ENCODE measurements at regions not wholly inside any gene's neighbourhood (a gene's known extent, or its start where the extent isn't known, plus 50 kb on each side); places are given as distances from the start of the nearest gene placed in this dataset.

DNA sequence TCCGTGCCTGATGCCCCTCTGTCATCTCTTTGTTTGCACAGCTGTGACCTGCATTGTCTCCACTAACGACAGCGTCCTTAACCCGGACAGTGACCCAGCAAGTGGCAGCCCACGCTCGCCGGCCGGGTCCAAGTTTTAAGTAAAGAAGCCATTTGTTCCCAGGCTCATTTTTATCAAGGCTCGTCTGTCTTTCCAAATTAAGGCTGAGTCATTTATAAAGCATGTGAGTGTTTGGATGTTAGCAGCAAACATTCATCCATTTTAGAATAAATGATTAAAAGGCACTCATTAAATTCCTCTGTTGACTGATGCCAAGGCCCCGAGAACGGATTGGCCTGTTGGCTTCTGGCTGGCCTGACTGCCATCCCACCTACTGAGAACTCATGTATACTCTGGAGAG, 514.5 kb downstream of the NPHP4 start:
- DNase-seq, result no peak
- Histone ChIP-seq H3K4me3 (ENCODE audit: low read length in 3 of 3) (no peak overlapping the region), H3K36me3 (ENCODE audit: control insufficient read depth in 2 of 3, insufficient read depth in 3 of 3, low read length in 3 of 3) (no peaks in the 10 kb centered on the region), H3K27me3 (ENCODE audit: control insufficient read depth, insufficient read depth, low read length) (no peaks in the 10 kb centered on the region), H3K9me3 (ENCODE audit: control insufficient read depth in 2 of 3, insufficient read depth in 1 of 3, low read length in 3 of 3) (no peaks in the 10 kb centered on the region), H3K9ac (ENCODE audit: low read length in 3 of 3) (no peak overlapping the region), H3K27ac (ENCODE audit: low read depth in 2 of 2, low read length in 2 of 2) (no peak overlapping the region), H3K4me1 (ENCODE audit: control insufficient read depth in 2 of 3, insufficient read depth in 2 of 3, low read depth in 1 of 3, low read length in 3 of 3) (no peaks in the 10 kb centered on the region)
- TF ChIP-seq, protein P1, sequence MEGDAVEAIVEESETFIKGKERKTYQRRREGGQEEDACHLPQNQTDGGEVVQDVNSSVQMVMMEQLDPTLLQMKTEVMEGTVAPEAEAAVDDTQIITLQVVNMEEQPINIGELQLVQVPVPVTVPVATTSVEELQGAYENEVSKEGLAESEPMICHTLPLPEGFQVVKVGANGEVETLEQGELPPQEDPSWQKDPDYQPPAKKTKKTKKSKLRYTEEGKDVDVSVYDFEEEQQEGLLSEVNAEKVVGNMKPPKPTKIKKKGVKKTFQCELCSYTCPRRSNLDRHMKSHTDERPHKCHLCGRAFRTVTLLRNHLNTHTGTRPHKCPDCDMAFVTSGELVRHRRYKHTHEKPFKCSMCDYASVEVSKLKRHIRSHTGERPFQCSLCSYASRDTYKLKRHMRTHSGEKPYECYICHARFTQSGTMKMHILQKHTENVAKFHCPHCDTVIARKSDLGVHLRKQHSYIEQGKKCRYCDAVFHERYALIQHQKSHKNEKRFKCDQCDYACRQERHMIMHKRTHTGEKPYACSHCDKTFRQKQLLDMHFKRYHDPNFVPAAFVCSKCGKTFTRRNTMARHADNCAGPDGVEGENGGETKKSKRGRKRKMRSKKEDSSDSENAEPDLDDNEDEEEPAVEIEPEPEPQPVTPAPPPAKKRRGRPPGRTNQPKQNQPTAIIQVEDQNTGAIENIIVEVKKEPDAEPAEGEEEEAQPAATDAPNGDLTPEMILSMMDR (IDR thresholded peaks at IDR 0.05; ENCODE audit: borderline replicate concordance, extremely low read depth, insufficient read depth), result no peak
- FAIRE-seq, result no peak
- intact Hi-C loops (cut with DNase I), result no loop called here

DNA sequence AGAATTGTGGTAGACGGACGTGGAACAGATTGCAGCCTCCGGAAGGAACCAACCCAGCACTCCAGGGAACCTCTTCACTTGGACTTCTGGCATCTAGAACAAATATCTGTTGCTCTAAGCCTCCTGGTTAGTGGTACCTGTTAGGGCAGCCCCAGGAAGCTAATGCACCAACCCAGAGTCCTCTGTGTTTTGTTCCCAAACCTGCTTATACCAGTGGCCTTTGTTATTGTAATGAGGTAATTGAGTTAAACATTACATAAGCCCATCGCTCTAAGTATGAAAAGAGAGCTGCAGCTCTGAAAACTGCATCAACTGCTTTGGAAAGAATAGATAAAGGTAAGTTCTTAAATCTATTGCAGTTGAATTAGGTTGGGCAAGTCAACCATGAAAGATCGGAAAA, 516.7 kb downstream of the NPHP4 start:
- Histone ChIP-seq H3K9ac (ENCODE audit: low read length in 3 of 3) (no peak overlapping the region), H3K4me1 (ENCODE audit: control insufficient read depth in 2 of 3, insufficient read depth in 2 of 3, low read depth in 1 of 3, low read length in 3 of 3) (no peaks in the 10 kb centered on the region), H3K27ac (ENCODE audit: low read depth in 2 of 2, low read length in 2 of 2) (no peak overlapping the region), H3K9me3 (ENCODE audit: control insufficient read depth in 2 of 3, insufficient read depth in 1 of 3, low read length in 3 of 3) (no peaks in the 10 kb centered on the region), H3K36me3 (ENCODE audit: control insufficient read depth in 2 of 3, insufficient read depth in 3 of 3, low read length in 3 of 3) (no peaks in the 10 kb centered on the region), H3K4me3 (ENCODE audit: low read length in 3 of 3) (no peak overlapping the region), H3K27me3 (ENCODE audit: control insufficient read depth, insufficient read depth, low read length) (no peaks in the 10 kb centered on the region)
- no peak for FAIRE-seq
- DNase-seq, result peak in 2 of 5 donors; percentile 49 to 66
- intact Hi-C loops (cut with DNase I), result no loop called here
- TF ChIP-seq, protein P1 (IDR thresholded peaks at IDR 0.05; ENCODE audit: borderline replicate concordance, extremely low read depth, insufficient read depth), result no peak

GRCh38 chr1:5473268-5473667, 519.0 kb downstream of the NPHP4 start:
- FAIRE-seq (no peak), DNase-seq (no peak)
- H3K4me3 ChIP-seq (ENCODE audit: low read length in 3 of 3), result no peak overlapping the region
- H3K9me3 ChIP-seq (ENCODE audit: control insufficient read depth in 2 of 3, insufficient read depth in 1 of 3, low read length in 3 of 3), result no peaks in the 10 kb centered on the region
- H3K36me3 ChIP-seq (ENCODE audit: control insufficient read depth in 2 of 3, insufficient read depth in 3 of 3, low read length in 3 of 3), result no peaks in the 10 kb centered on the region
- intact Hi-C loops (cut with DNase I), result no loop called here
- H3K27me3 ChIP-seq (ENCODE audit: control insufficient read depth, insufficient read depth, low read length), result no peaks in the 10 kb centered on the region
- TF ChIP-seq, protein P1 (IDR thresholded peaks at IDR 0.05; ENCODE audit: borderline replicate concordance, extremely low read depth, insufficient read depth), result no peak
- no peaks in the 10 kb centered on the region for H3K4me1 ChIP-seq (ENCODE audit: control insufficient read depth in 2 of 3, insufficient read depth in 2 of 3, low read depth in 1 of 3, low read length in 3 of 3)
- no peak overlapping the region for H3K27ac ChIP-seq (ENCODE audit: low read depth in 2 of 2, low read length in 2 of 2)
- H3K9ac ChIP-seq (ENCODE audit: low read length in 3 of 3), result no peak overlapping the region

GRCh38 chr1:5466487-5466886, 525.7 kb downstream of the NPHP4 start:
- no peak overlapping the region for H3K4me3 ChIP-seq (ENCODE audit: low read length in 3 of 3)
- H3K27ac ChIP-seq (ENCODE audit: low read depth in 2 of 2, low read length in 2 of 2), result no peak overlapping the region
- H3K27me3 ChIP-seq (ENCODE audit: control insufficient read depth, insufficient read depth, low read length), result no peaks in the 10 kb centered on the region
- TF ChIP-seq, protein P1 (IDR thresholded peaks at IDR 0.05; ENCODE audit: borderline replicate concordance, extremely low read depth, insufficient read depth), result no peak
- DNase-seq (no peak), FAIRE-seq (no peak)
- no peaks in the 10 kb centered on the region for H3K4me1 ChIP-seq (ENCODE audit: control insufficient read depth in 2 of 3, insufficient read depth in 2 of 3, low read depth in 1 of 3, low read length in 3 of 3)
- no peak overlapping the region for H3K9ac ChIP-seq (ENCODE audit: low read length in 3 of 3)
- peaks cover 0 to 7% (median 0%) of the 10 kb centered on the region in 3 donors for H3K9me3 ChIP-seq (ENCODE audit: control insufficient read depth in 2 of 3, insufficient read depth in 1 of 3, low read length in 3 of 3)
- intact Hi-C loops (cut with DNase I), result no loop called here
- no peaks in the 10 kb centered on the region for H3K36me3 ChIP-seq (ENCODE audit: control insufficient read depth in 2 of 3, insufficient read depth in 3 of 3, low read length in 3 of 3)
